Stomach (tissue), 4 donors: ENCODE measurements at regions not wholly inside any gene's neighbourhood (a gene's known extent, or its start where the extent isn't known, plus 50 kb on each side); places are given as distances from the start of the nearest gene placed in this dataset.

Experiments
- EP300 ChIP-seq: sonication (generic); formaldehyde crosslinking; IDR thresholded peaks from one replicate; pipeline ENCODE4 v1.6.1; 2017; ENCODE audit warnings: antibody characterized with exemption
- POLR2A ChIP-seq, 4 donors: fragments of 450-650 bp; IDR thresholded peaks; one replicate each; pipeline ENCODE4 v1.6.1; 2016; ENCODE audit warnings: antibody characterized with exemption in 4 of 4, control low read depth in 2 of 4, mild to moderate bottlenecking in 1 of 4, moderate library complexity in 1 of 4
- POLR2AphosphoS5 ChIP-seq, 3 donors: sonication (generic); formaldehyde crosslinking; IDR thresholded peaks; one replicate each; pipeline ENCODE4 v1.6.1; 2016; ENCODE audit warnings: antibody characterized with exemption in 3 of 3
- TF ChIP-seq, protein P1 (sequence below), 7 experiments: fragments of 450-650 bp in 4 of 7; fragments of 200-600 bp in 3 of 7; sonication (generic) in 3 of 7; IDR thresholded peaks; one replicate each; pipeline ENCODE4 v1.5.1; 2016 to 2019; ENCODE audit warnings: antibody characterized with exemption in 7 of 7, control low read depth in 2 of 7, mild to moderate bottlenecking in 1 of 7

DNA sequence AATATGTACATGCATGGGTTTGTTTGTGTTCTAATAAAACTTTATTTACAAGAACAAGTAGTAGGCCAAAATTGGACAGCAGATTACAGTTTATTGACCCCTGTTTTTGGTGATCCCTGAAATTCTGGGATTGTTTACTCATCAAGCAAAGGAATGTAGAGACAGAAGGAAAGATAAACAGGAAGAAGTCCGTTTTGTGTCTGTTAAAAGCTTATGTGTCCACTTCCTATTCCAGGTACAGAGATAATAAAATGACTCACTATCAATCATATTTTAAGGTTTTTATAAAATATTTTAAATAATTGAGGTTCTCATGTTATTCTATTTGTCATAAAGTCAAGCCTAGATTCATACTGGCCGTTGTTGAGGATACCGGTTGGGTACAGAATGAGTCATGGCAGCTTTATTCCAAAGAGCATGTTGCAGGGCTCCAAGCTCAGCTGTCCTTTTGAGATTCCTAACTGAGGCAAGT is 214.9 kb upstream of the DAB2 start:
- TF ChIP-seq, protein P1, sequence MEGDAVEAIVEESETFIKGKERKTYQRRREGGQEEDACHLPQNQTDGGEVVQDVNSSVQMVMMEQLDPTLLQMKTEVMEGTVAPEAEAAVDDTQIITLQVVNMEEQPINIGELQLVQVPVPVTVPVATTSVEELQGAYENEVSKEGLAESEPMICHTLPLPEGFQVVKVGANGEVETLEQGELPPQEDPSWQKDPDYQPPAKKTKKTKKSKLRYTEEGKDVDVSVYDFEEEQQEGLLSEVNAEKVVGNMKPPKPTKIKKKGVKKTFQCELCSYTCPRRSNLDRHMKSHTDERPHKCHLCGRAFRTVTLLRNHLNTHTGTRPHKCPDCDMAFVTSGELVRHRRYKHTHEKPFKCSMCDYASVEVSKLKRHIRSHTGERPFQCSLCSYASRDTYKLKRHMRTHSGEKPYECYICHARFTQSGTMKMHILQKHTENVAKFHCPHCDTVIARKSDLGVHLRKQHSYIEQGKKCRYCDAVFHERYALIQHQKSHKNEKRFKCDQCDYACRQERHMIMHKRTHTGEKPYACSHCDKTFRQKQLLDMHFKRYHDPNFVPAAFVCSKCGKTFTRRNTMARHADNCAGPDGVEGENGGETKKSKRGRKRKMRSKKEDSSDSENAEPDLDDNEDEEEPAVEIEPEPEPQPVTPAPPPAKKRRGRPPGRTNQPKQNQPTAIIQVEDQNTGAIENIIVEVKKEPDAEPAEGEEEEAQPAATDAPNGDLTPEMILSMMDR (IDR thresholded peaks at IDR 0.05), result no peak
- TF ChIP-seq POLR2A (IDR thresholded peaks at IDR 0.05) (no peak), POLR2AphosphoS5 (IDR thresholded peaks at IDR 0.05) (no peak), EP300 (no peak)
